Kidney capillary endothelial cell (primary cell): ENCODE measurements at regions not wholly inside any gene's neighbourhood (a gene's known extent, or its start where the extent isn't known, plus 50 kb on each side); places are given as distances from the start of the nearest gene placed in this dataset.

Source experiments
- DNase-seq: peaks from one replicate; pipeline ENCODE4 v3.0.0-alpha.2; 2018; ENCODE audit warnings: low spot score

- DNase-seq, result no peak
Observed at GRCh38 chr4:160224049-160224448, 1121.2 kb downstream of the RAPGEF2 start.

- DNase-seq, result no peak
Observed at GRCh38 chr4:160233141-160233540, 1130.3 kb downstream of the RAPGEF2 start.

DNA sequence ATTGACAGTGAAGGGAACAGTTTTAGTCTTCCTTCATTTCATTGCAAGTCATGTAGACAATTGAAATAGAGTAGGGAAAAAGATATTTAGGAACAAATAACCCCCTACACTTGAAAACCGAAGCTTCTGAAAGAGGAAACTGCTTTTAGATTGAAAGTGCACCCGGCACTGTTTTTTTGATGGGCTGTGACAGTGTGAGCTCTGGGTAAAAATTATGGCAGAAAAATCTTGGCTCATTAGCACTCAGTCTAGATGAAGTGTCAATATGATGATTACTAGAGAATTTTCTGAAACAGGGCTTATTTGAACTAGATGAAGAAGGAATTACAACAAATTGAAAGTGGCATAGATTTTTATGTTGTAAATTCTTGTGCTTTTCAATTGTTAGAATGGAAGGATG lies 1132.4 kb downstream of the RAPGEF2 start:
- DNase-seq, result no peak

GRCh38 chr4:160235771-160236170 lies 1132.9 kb downstream of the RAPGEF2 start:
- no peak for DNase-seq

DNA sequence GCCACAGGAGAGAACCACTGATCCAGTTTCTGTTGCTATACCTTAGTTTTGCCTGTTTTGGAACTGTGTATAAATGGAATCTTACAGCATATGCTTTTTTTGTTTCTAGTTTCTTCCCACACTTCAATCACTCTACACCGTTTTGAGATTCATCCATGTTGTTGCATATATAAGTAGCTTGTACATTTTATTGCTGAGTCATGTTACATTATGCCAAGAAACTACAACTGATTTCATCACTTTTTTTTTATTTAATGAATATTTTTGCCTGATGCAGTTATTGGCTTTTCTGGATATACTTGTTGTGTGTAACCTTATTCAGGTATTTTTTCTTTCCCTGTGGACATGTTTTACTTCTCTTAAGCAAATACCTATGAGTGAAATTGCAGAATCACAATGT lies 1135.9 kb downstream of the RAPGEF2 start:
- no peak for DNase-seq

DNA sequence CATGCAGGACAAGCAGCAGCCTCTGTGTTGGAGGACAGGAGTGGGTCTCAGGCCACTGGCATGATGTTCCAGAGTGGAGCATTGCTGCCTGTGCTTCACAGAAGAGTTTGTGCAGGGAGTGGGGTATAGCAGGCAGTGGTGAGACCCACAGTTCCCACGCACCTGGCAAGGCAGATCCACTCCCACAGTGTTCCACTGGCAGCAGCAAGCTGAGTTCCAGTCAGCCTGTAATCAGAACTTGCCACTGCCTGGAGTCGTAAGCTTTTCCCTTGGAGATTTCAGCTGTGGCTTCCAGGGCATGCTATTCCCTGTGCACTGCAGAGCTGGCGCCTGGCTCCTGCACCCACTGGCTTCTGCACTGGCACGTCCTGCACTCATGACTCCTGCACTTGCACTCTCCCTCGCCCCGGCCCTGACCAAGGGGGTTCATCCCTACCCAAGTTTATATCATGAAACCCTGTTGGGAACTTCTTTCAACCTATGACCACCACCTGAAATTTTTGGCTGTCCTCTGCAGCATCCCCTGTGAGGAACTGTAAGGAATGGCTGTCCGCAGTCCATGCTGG lies 1144.3 kb downstream of the RAPGEF2 start:
- DNase-seq, result no peak

DNA sequence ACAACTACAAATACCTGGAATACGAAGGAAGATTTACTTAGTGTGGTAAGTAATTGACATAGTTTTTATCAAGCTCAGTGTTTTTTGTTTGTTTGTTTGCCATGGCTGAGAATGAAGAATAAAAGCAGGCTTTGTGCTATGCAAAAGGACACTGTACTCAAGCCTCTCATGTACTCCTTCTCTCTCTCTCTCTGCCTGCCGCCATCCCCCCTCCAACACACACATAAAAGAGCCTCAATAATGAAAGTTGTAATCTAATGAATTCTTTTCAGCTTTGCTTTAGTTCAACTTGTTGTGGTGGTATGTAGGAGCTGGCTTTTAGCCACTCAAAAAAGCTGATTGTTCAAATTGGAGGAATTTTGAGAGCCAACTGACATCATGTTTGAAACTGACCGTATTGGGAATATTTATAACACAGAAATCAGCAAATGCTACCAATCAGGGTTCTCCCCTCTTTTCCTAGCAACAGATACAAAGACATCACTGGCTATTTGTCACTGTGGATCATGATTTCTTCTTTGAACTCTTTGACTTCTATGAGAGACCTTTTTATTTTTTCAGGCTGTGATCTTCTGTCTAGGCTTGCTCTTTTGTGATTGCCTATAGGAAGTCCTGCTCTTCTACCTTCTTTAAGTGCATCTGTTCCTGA lies 1148.8 kb downstream of the RAPGEF2 start:
- no peak for DNase-seq

- DNase-seq, result no peak
Observed at GRCh38 chr4:160257318-160257717, 1154.4 kb downstream of the RAPGEF2 start.

- no peak for DNase-seq
Observed at GRCh38 chr4:160265014-160265413, 1162.1 kb downstream of the RAPGEF2 start.

- no peak for DNase-seq
Observed at GRCh38 chr4:160265836-160266235, 1163.0 kb downstream of the RAPGEF2 start.

DNA sequence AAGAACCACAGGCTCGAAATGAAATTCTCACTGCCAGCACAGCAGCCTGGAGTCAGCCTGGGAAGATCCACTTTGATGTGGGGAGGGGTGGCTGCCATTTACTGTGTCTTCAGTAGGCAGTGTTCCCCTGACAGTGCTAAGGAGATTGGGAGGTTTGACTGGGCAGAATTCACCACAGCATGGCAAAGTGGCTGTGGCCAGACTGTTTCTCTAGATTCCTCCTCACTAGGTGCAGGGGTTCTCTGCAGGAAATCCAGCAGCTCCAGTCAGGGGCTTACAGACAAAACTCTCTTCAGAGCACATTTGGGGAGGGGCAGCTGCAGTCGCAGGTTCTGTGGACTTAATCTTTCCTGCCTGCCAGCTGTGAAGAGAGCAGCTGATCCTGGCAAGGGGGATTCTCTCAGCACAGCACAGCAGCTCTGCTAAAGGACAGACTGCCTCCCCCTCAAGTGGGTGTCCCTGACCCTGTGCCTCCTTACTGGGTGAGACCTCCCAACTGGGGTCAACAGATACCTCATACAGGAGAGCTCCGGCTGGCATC lies 1174.0 kb downstream of the RAPGEF2 start:
- DNase-seq, result no peak

DNA sequence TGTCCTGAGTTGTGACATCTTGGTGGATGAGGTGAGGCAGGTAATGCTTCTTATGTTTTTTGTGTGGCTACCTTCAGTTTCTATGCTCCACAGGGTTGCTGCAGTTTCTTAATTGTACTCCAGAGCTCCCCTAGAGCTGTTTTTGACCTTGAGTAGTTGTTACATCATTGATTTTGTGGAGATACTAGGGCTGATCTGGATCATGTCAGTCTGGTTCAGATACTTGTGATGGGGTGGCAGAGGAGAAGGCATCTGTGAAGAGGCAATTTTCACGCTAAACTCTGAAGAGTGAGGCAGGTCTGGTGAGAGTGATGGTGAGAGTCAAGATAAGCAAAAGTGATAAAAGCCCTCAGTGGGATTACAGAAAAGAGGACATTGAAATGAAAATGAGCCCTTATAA lies 1180.2 kb downstream of the RAPGEF2 start:
- DNase-seq, result no peak

GRCh38 chr4:160284516-160284915 lies 1181.6 kb downstream of the RAPGEF2 start:
- DNase-seq, result no peak

- DNase-seq, result no peak
Observed at GRCh38 chr4:160286051-160286450, 1183.2 kb downstream of the RAPGEF2 start.

- DNase-seq, result no peak
Observed at GRCh38 chr4:160296476-160296875, 1193.6 kb downstream of the RAPGEF2 start.

- no peak for DNase-seq
Observed at GRCh38 chr4:160299177-160299576, 1196.3 kb downstream of the RAPGEF2 start.

- DNase-seq, result peak; percentile 6
Observed at GRCh38 chr4:160299608-160300007, 1196.7 kb downstream of the RAPGEF2 start.

DNA sequence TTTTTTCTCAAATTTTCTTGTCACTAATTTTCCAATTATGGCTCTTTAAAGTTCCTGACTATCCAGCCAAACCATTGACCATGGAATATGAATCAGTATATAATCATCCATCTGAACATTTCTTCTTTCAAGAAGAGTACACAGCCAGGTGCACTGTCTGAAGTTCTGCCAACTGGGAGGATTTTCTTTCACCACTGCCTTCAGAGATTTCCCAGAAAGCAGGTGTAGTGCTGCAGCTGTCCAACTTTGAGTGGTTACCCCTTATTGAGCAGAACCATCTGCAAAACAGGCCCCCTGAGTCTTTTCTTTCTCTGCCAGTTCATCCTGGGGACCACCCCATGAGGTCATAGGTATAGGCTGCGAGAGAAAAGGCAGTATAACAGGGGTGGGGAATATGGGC lies 1213.2 kb downstream of the RAPGEF2 start:
- DNase-seq, result no peak

DNA sequence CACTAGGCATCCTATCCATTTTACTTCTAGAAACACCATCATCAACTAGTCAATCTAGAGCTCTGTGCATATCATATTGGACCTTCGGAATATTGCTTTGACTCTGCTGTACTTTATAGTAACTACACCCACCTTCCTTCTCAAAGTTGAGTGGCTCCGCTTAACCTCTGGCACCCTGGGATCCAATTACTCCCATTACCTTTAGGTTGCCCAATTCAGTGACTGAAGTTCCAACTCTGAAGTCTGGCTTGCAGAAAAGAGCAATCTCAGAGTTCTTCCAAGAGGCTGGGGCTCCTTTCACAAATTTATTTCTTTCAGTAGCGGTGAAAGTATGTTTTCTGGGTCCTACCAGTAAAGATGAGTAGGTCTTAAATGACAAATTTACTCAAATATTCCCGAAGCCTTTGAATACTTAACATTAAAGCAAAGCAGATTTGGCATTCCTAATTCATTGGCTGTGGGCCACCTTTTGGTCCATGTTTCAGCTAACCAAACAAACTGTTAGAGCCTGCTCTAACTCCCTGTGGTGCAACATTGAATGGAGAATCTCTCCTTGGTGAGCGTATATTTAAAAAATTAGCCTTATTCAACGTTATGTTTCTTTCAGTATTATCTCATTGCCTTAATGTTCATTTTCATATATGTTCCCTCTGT lies 1215.8 kb downstream of the RAPGEF2 start:
- no peak for DNase-seq

DNA sequence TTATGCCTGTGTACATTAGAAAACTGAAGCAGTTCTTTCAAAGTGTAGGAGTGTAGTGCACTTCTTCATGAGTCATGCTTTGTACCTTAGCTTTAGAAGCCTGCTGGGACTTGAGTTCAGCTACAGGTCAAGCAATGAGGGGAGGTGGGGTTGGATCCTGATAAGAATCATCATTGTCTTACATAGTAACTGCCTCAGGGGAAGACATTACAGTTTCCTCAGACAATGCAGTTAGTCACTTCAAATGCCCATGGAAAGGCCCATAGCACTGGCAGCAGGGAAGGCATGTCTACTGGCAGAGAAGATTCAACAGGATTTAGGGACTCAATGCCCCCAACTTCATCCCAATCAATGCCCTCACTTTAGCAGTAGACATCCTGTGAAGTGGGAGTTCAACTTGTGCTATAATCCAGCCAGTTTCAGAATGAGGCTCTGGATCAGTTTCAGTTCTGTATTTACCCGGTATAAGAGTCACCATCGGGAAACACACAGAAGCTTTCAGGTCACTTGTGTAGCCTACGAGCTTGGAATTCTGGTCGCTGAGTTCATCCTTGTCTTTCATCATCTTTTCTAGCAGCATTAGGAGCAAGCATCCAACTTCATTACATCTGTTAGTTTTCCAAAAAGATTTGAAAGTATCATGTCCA lies 1216.5 kb downstream of the RAPGEF2 start:
- peak; percentile 59 for DNase-seq

DNA sequence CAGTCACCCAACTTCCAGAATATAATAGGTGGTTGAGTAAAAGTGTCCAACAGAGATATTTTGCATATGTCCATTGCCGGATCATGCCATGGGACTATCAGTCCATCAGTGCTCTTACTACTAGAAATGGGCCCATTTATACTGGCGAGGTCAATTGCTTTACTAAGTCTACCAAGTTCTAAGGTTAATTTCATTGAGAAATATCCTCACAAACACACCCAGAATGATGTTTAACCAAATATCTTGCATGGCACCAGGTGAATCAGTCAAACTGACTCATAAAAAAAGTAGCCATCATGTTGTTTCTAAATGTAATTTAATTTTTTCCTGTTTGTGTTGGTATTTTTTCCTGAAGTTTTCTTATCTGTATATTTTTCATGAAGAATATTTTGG lies 1217.0 kb downstream of the RAPGEF2 start:
- DNase-seq, result no peak

DNA sequence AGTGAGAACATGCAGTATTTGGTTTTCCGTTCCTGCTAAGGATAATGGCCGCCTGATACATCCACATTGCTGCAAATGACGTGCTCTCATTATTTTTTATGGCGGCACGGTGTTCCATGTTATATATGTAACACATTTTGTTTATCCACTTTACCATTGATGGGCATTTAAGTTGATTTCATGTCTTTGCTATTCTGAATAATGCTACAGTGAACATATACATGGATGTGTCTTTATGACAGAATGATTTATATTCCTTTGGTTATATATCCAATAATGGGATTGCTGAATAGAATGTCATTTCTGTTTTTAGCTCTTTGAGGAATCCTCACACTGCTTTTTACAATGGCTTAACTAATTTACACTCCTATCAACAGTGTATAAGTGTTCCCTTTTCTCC lies 1223.2 kb downstream of the RAPGEF2 start:
- no peak for DNase-seq

DNA sequence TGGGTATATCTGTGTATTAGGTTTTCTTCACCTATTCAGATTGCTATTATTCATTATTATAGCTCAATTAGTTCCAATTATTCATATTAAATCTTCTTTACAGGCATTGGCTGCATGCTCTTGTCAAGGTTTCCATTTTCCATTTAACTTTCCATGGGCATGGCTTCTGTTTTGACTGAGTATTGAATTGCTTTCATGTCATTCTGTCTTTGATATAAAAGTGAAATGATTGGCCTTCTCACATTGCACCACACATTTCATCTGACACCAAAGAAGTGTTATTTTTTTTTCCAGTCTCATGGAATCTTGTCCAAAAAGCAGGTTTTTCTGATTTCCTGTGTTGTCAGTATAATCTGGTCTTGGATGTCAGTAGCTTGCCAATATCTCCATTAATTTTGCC lies 1244.3 kb downstream of the RAPGEF2 start:
- DNase-seq, result no peak
